ENCODE measurements at regions not wholly inside any gene's neighbourhood (a gene's known extent, or its start where the extent isn't known, plus 50 kb on each side); places are given as distances from the start of the nearest gene placed in this dataset.
A peak's percentile ranks its signal among the peaks of the same experiment; 100 is the strongest.
"Not testable (repeated sequence)": the region's sequence is repeated elsewhere in the genome, so short reads cannot be mapped to it uniquely, and the experiment has no call there.

DNA sequence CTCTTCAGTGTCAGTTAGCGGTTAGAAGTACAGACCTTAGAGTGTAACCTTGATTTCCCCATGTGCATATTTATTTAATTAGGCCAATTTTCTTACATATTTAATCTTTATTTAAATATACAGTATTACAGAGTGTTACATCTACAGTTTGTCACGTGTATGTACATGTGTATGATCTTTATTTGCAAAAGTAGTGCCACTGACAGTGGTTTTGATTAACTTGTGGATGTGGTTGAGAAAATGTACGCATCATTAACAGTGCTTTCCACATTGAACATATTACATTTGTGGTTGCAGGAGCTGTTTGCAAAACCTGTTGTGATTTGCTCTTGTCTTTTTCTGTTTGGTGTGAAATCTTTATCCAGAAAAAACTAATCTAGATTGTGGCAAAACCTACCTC lies 535.5 kb downstream of the FLRT2 start:
- ChIA-PET POLR2A (no interaction called here), CTCF (no interaction called here)
- Histone ChIP-seq H3K4me1 (ENCODE audit: control insufficient read depth, insufficient read depth, low read length) (no peaks in the 10 kb centered on the region), H3K36me3 (ENCODE audit: control insufficient read depth, insufficient read depth, low read length) (no peaks in the 10 kb centered on the region), H3K27ac (ENCODE audit: low read length) (no peak overlapping the region), H3K4me3 (ENCODE audit: low read depth in 2 of 2, low read length in 2 of 2) (no peak overlapping the region), H3K27me3 (ENCODE audit: control insufficient read depth, insufficient read depth, low read length) (no peaks in the 10 kb centered on the region), H3K9me3 (ENCODE audit: control insufficient read depth, insufficient read depth, low read depth, low read length) (no peaks in the 10 kb centered on the region)
- intact Hi-C loops (cut with micrococcal nuclease; ENCODE audit: unreplicated experiment) (no loop called here), in situ Hi-C loops (cut with HindIII; ENCODE audit: low pct_unique_long_range_greater_than_20kb, low sequenced_read_pairs) (no loop called here)
- ATAC-seq (no peak), DNase-seq (ENCODE audit: low read depth, low spot score) (no peak)
- BruUV-seq (replicated peaks): no TSS peak
- TF ChIP-seq, protein P1, sequence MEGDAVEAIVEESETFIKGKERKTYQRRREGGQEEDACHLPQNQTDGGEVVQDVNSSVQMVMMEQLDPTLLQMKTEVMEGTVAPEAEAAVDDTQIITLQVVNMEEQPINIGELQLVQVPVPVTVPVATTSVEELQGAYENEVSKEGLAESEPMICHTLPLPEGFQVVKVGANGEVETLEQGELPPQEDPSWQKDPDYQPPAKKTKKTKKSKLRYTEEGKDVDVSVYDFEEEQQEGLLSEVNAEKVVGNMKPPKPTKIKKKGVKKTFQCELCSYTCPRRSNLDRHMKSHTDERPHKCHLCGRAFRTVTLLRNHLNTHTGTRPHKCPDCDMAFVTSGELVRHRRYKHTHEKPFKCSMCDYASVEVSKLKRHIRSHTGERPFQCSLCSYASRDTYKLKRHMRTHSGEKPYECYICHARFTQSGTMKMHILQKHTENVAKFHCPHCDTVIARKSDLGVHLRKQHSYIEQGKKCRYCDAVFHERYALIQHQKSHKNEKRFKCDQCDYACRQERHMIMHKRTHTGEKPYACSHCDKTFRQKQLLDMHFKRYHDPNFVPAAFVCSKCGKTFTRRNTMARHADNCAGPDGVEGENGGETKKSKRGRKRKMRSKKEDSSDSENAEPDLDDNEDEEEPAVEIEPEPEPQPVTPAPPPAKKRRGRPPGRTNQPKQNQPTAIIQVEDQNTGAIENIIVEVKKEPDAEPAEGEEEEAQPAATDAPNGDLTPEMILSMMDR (IDR thresholded peaks at IDR 0.05): no peak
- TF ChIP-seq POLR2AphosphoS5 (IDR thresholded peaks at IDR 0.05; ENCODE audit: low read depth, low read length) (no peak), TCF7L2 (IDR thresholded peaks at IDR 0.05; ENCODE audit: low read depth, low read length) (no peak), SIN3A (IDR thresholded peaks at IDR 0.05; ENCODE audit: borderline replicate concordance, insufficient read depth, low read depth, low read length) (no peak)
- TF ChIP-seq, protein P2, sequence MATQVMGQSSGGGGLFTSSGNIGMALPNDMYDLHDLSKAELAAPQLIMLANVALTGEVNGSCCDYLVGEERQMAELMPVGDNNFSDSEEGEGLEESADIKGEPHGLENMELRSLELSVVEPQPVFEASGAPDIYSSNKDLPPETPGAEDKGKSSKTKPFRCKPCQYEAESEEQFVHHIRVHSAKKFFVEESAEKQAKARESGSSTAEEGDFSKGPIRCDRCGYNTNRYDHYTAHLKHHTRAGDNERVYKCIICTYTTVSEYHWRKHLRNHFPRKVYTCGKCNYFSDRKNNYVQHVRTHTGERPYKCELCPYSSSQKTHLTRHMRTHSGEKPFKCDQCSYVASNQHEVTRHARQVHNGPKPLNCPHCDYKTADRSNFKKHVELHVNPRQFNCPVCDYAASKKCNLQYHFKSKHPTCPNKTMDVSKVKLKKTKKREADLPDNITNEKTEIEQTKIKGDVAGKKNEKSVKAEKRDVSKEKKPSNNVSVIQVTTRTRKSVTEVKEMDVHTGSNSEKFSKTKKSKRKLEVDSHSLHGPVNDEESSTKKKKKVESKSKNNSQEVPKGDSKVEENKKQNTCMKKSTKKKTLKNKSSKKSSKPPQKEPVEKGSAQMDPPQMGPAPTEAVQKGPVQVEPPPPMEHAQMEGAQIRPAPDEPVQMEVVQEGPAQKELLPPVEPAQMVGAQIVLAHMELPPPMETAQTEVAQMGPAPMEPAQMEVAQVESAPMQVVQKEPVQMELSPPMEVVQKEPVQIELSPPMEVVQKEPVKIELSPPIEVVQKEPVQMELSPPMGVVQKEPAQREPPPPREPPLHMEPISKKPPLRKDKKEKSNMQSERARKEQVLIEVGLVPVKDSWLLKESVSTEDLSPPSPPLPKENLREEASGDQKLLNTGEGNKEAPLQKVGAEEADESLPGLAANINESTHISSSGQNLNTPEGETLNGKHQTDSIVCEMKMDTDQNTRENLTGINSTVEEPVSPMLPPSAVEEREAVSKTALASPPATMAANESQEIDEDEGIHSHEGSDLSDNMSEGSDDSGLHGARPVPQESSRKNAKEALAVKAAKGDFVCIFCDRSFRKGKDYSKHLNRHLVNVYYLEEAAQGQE (IDR thresholded peaks at IDR 0.05; ENCODE audit: insufficient read depth in 1 of 2, low read depth in 2 of 2, low read length in 1 of 2): no peak

DNA sequence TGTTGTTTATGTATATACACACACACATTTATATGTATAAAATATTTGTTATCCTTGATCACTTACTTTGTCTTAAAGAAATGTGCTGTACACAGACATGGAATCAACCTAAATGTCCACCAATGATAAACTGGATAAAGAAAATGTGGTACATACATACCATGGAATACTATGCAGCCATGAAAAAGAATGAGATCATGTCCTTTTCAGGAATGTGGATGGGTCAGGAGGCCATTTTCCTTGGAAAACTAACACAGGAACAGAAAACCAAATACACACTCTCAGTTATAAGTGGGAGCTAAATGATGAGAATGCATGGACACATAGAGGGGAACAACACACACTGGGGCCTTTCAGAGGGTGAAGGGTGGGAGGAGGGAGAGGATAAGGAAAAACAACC lies 534.7 kb downstream of the FLRT2 start:
- H3K4me1 ChIP-seq (ENCODE audit: control insufficient read depth, insufficient read depth, low read length); H3K27ac ChIP-seq (ENCODE audit: low read length); BruUV-seq (replicated peaks); H3K4me3 ChIP-seq (ENCODE audit: low read depth in 2 of 2, low read length in 2 of 2); in situ Hi-C loops (cut with HindIII; ENCODE audit: low pct_unique_long_range_greater_than_20kb, low sequenced_read_pairs); H3K36me3 ChIP-seq (ENCODE audit: control insufficient read depth, insufficient read depth, low read length); intact Hi-C loops (cut with micrococcal nuclease; ENCODE audit: unreplicated experiment); ATAC-seq; POLR2A ChIA-PET; DNase-seq (ENCODE audit: low read depth, low spot score); CTCF ChIA-PET; H3K27me3 ChIP-seq (ENCODE audit: control insufficient read depth, insufficient read depth, low read length); H3K9me3 ChIP-seq (ENCODE audit: control insufficient read depth, insufficient read depth, low read depth, low read length): not testable (repeated sequence)

GRCh38 chr14:86057018-86057667 lies 527.2 kb downstream of the FLRT2 start:
- DNase-seq (ENCODE audit: low read depth, low spot score) (no peak), ATAC-seq (no peak)
- TF ChIP-seq SIN3A (IDR thresholded peaks at IDR 0.05; ENCODE audit: borderline replicate concordance, insufficient read depth, low read depth, low read length) (no peak), TCF7L2 (IDR thresholded peaks at IDR 0.05; ENCODE audit: low read depth, low read length) (no peak)
- TF ChIP-seq, protein P1 (IDR thresholded peaks at IDR 0.05): peak; percentile 83
- Histone ChIP-seq H3K27ac (ENCODE audit: low read length) (no peak overlapping the region), H3K9me3 (ENCODE audit: control insufficient read depth, insufficient read depth, low read depth, low read length) (no peaks in the 10 kb centered on the region), H3K27me3 (ENCODE audit: control insufficient read depth, insufficient read depth, low read length) (no peaks in the 10 kb centered on the region), H3K4me1 (ENCODE audit: control insufficient read depth, insufficient read depth, low read length) (no peaks in the 10 kb centered on the region), H3K4me3 (ENCODE audit: low read depth in 2 of 2, low read length in 2 of 2) (no peak overlapping the region), H3K36me3 (ENCODE audit: control insufficient read depth, insufficient read depth, low read length) (no peaks in the 10 kb centered on the region)
- in situ Hi-C loops (cut with HindIII; ENCODE audit: low pct_unique_long_range_greater_than_20kb, low sequenced_read_pairs): no loop called here
- ChIA-PET POLR2A (no interaction called here), CTCF (no interaction called here)
- intact Hi-C loops (cut with micrococcal nuclease; ENCODE audit: unreplicated experiment): loop anchor here (5.0 kb wide), 1 partner anchor 655 kb away; no protein-coding TSS in a partner anchor
- BruUV-seq (replicated peaks): no TSS peak

Data from Panc1 (cell line).